Astrocyte of the hippocampus (primary cell): ENCODE measurements at regions not wholly inside any gene's neighbourhood (a gene's known extent, or its start where the extent isn't known, plus 50 kb on each side); places are given as distances from the start of the nearest gene placed in this dataset.

Experiments
- DNase-seq: peaks from one replicate; pipeline ENCODE4 v3.0.0; 2011; ENCODE audit warnings: low read depth, low spot score

DNA sequence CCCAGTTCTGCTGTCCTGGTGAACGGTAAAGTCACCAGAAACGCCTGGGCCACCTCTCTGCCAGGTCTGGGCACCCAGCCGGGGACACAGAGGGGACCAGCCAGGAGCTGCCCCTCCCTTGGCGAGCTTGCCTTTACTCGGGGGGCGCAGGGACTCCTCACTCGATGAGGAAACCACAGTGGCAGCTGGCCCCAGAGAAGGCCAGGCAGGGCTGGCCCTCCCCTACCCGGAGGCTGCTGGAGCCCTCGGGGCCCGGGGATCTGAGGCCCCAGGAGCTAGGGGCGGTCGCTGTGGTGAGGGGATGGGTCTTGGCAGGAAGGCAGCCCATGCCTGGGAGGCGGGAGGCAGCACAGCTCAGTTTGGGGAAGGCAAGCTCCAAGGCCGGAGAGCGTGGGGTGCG lies 80.4 kb upstream of the SLCO4A1 start:
- DNase-seq: no peak

- DNase-seq: no peak
Observed at GRCh38 chr20:62562831-62563230, 79.5 kb upstream of the SLCO4A1 start.

- DNase-seq: no peak
Observed at GRCh38 chr20:62563561-62563960, 78.7 kb upstream of the SLCO4A1 start.

DNA sequence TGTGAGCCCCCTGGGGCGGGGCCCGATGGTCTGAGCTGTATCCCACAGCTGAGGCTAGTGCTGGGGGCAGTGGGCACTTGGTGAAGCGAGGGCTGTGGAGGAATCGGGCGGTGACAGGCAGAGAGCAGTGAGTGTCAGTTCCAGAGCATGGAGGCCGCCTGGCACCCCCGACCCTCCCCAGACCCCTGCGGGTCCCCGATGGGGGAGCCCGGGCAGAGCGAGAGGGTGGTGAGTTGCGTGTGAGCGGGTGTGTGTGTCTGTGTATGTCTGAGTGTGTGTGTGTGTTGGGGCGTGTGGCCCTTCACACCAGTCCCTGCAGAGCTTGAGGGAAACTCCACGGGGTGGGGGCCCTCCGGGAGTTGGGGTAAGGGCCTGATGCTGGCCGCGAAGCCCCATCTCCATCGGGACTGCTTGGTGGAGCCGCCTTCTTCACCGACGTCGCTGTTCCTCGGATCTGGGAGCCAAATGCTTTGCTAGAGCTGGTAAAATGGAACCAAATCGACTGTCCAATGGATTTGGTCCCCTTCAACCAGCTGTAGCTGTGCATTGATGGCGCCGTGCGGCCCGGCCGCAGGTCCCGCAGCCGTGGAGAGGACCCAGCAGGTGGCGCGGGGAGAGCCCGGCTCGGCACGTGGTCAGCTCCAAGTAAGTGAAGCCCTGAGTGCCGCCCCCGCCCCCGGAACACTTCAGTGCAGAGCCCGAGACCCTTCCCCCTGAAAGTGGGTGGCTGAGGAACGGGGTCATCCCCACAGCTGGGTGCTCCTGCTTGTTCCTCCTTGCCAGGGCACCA lies 77.7 kb upstream of the SLCO4A1 start:
- no peak for DNase-seq

- no peak for DNase-seq
Observed at GRCh38 chr20:62566266-62566665, 76.0 kb upstream of the SLCO4A1 start.

DNA sequence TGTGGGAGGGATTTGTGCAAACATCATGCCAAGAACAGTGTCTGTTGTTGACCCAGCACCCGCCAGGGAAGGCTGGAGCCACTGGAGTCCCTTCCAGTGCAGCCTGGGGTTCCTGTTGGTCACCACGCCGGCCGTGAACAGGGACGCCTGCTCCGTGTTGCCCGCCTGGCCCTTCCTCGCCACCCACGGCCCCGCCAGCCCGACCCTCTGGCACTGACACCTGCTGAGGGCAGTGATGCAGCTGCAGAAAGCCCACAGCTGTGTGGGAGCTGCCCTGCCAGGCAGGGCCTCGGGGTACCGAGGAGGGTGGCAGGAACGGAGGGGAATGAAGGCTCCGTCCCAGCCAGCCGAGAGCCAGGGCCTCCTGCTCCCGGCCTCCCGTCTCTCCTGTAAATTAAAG lies 75.5 kb upstream of the SLCO4A1 start:
- no peak for DNase-seq

GRCh38 chr20:62567246-62568044 lies 74.9 kb upstream of the SLCO4A1 start:
- no peak for DNase-seq

DNA sequence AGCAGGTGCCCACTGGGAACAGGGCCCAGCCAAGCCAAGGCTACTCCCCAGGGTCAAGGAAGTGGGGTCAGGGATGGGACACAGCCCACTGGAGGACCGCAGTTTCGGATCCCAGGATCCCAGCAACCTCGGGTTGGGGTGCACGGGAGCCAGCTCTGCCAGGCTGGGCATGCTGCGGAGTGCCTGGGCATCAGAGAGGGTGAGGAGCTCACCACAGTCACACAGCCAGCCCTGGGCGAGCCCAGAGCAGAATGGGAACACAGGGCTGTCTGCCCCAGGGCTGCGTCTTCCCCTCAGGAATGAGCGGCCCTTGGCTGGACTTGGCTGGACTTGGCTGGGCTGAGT lies 74.3 kb upstream of the SLCO4A1 start:
- no peak for DNase-seq

DNA sequence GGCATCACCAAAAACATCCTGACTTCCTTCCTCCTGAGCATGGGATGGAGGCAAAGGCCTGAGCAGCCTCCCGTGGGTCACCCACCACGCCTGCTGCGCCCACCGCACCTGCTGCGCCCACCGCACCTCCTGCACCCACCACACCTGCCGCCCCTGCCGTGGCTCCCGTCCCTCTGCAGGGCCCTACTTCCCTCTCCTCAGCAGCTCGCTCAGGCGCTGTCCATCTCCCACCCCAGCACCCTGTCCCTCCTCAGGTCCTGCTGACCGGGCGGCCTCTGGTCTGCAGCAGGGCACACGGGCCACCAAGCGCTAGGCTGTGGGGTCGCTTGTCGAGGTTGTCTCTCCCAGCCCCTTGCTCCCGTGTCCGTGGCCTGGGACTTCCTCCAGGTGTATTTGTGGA lies 72.7 kb upstream of the SLCO4A1 start:
- DNase-seq: no peak

DNA sequence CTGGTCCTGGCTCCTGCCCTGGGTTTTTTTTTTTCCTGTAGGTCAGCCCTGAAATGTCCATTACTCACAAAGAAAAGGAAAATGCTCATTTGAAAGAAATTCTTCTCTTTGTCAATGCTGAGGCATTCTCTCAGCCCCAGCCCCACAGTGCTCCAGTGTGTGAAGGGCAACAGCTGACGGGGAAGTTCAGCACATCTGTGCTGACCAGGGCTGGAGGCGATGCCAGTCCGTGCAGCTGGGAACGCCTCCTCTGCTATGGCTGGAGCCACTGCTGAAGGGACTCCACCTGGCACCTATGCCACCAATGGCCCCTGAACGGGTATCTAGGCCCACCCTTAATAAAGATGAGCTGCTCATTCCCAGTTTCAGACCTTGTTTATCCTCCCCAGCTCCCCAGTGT lies 71.9 kb upstream of the SLCO4A1 start:
- DNase-seq: no peak

- no peak for DNase-seq
Observed at GRCh38 chr20:62570897-62571668, 71.2 kb upstream of the SLCO4A1 start.

DNA sequence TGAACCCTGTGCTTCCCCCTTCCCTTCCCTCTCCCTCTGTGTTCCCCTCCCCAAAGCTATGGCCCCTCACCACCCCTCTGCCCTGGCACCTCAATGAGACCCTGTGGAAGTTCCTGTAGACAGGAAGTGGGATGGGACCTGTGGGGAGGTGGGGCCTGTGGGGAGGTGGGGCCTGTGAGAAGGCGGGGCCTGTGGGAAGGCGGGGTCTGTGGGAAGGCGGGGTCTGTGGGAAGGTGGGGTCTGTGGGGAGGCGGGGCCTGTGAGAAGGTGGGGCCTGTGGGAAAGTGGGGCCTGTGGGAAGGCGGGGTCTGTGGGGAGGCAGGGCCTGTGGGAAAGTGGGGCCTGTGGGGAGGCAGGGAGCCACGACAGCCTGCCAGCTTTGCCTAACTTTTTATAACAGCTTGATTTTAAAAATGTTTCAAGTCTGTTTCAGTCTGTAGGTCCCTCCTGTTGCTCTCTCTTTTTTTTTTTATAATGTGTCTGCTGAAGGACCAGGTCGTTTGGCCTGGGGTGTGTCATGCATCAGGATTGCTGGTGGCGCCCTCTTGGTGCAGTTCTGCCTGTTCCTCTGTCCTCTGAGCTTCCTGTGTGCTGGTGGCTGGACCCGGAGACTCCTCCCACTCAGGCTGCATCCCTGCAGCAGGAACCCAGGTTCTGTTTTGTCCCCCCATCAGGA lies 70.5 kb upstream of the SLCO4A1 start:
- DNase-seq: no peak

- no peak for DNase-seq
Observed at GRCh38 chr20:62572980-62573379, 69.3 kb upstream of the SLCO4A1 start.

- DNase-seq: no peak
Observed at GRCh38 chr20:62573817-62574216, 68.5 kb upstream of the SLCO4A1 start.

- DNase-seq: no peak
Observed at GRCh38 chr20:62574230-62574993, 67.9 kb upstream of the SLCO4A1 start.

DNA sequence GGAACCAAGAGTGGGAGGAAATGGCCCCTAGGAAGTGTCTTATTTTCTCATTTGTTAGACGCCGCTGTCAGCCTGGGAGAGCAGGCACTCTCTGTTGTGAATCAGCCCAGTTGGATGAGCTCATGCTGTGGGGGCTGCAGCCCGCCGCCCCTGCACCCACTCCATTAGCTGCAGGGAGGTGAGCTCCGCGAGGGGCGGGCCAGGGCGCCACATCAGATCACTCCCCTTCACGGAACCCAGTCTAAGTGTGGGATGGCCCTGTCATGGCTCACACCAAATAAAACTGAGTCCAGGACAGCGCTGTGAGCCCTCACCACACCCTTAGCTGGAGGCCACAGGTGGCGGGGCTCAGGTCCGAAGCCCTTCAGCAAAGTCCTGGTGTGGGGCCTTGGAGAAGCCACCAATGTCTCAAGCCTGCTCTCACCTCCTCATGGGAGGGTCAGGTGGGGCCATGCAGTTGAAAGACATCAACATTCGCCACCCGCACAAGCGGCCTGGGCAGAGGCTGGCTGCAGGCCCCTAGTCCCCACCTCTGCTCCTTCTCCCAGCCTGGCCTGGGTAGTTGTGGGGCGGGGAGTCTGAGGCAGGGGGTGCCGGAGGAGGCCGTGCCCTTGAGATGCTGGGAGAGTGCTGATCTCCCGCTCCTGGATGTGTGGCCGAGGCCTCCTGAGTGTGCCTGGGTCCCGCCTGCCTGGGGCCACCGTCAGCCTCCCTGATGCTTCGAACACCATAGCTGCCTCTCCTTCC lies 66.2 kb upstream of the SLCO4A1 start:
- no peak for DNase-seq

GRCh38 chr20:62576815-62577489 lies 65.4 kb upstream of the SLCO4A1 start:
- peak; percentile 41 for DNase-seq

DNA sequence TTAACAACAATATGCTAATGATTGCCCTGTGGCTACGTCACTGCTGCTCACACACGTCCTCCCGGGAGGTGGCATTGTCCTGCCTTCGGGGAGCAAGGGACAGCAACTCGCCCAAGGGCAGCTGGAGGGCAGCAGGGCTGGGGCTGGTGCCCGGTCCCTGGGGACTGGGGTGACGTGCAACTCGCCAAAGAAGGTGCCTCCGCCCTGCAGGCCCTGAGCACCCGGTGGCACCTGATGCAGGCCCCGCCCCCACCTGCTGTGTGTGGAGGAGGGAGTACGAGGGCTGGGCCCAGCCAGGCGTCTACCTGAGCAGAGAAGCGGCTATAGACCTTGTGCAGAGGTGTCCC lies 64.8 kb upstream of the SLCO4A1 start:
- DNase-seq: no peak

- no peak for DNase-seq
Observed at GRCh38 chr20:62578294-62578897, 63.9 kb upstream of the SLCO4A1 start.

GRCh38 chr20:62580052-62580451 lies 62.3 kb upstream of the SLCO4A1 start:
- DNase-seq: no peak
